Right lobe of liver (tissue), 4 donors: ENCODE measurements at regions not wholly inside any gene's neighbourhood (a gene's known extent, or its start where the extent isn't known, plus 50 kb on each side); places are given as distances from the start of the nearest gene placed in this dataset.

ENCODE experiments used
- POLR2A ChIP-seq: fragments of 450-650 bp; IDR thresholded peaks from one replicate; pipeline ENCODE4 v1.6.1; 2017; ENCODE audit warnings: antibody characterized with exemption, mild to moderate bottlenecking
- TF ChIP-seq, protein P1 (sequence below), 4 donors: fragments of 200-600 bp in 3 of 4; fragments of 450-650 bp in 1 of 4; IDR thresholded peaks; one replicate each; pipeline versions ENCODE4 v1.5.1 to v1.8.0; 2016 to 2022; ENCODE audit warnings: antibody characterized with exemption in 4 of 4, mild to moderate bottlenecking in 2 of 4
- donor health status: DM: no; HTN: no; CAD: no.
- donor health status: DM: no; HTN: no; CAD: no.
- donor health status: DM: no; HTN: yes; CAD: no.

- no peak for TF ChIP-seq POLR2A
- TF ChIP-seq, protein P1, sequence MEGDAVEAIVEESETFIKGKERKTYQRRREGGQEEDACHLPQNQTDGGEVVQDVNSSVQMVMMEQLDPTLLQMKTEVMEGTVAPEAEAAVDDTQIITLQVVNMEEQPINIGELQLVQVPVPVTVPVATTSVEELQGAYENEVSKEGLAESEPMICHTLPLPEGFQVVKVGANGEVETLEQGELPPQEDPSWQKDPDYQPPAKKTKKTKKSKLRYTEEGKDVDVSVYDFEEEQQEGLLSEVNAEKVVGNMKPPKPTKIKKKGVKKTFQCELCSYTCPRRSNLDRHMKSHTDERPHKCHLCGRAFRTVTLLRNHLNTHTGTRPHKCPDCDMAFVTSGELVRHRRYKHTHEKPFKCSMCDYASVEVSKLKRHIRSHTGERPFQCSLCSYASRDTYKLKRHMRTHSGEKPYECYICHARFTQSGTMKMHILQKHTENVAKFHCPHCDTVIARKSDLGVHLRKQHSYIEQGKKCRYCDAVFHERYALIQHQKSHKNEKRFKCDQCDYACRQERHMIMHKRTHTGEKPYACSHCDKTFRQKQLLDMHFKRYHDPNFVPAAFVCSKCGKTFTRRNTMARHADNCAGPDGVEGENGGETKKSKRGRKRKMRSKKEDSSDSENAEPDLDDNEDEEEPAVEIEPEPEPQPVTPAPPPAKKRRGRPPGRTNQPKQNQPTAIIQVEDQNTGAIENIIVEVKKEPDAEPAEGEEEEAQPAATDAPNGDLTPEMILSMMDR (IDR thresholded peaks at IDR 0.05): no peak
Measured at GRCh38 chr4:96262057-96262456, 422.2 kb downstream of the PDHA2 start.
